Fibroblast of pulmonary artery (primary cell): ENCODE measurements at regions not wholly inside any gene's neighbourhood (a gene's known extent, or its start where the extent isn't known, plus 50 kb on each side); places are given as distances from the start of the nearest gene placed in this dataset.
"Not testable (repeated sequence)": the region's sequence is repeated elsewhere in the genome, so short reads cannot be mapped to it uniquely, and the experiment has no call there.

Source experiments
- DNase-seq: peaks from one replicate; pipeline ENCODE4 v3.0.0-alpha.2; 2010; ENCODE audit warnings: low read depth
- H3K4me3 ChIP-seq: replicated peaks from 2 replicates; pipeline ENCODE4 v1.5.1; 2011; ENCODE audit warnings: low read depth, mild to moderate bottlenecking, control low read depth, low read length, moderate library complexity
- TF ChIP-seq, protein P1 (sequence below): IDR thresholded peaks from 2 replicates; pipeline ENCODE4 v1.5.1; 2011; ENCODE audit warnings: mild to moderate bottlenecking, control low read depth, low read length, inconsistent platforms; ENCODE audit errors: missing control alignments

DNA sequence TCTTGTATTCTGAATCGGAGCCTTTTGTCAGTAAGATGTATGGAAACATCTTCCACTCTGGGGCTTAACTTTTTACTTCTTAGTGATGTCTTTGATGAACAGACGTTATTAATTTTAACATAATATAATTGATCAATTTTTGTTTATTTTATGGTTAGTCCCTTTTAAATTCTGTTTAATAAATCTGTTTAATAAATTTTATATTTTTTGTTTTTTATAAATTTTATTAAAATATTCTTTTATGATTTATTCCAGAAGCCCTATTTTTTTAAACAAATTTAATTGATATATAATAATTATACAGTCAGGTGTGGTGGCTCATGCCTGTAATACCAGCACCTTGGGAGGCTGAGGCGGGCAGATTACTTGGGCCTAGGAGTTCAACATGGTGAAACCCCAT, 235.1 kb downstream of the AEBP2 start:
- no peak overlapping the region for H3K4me3 ChIP-seq
- TF ChIP-seq, protein P1, sequence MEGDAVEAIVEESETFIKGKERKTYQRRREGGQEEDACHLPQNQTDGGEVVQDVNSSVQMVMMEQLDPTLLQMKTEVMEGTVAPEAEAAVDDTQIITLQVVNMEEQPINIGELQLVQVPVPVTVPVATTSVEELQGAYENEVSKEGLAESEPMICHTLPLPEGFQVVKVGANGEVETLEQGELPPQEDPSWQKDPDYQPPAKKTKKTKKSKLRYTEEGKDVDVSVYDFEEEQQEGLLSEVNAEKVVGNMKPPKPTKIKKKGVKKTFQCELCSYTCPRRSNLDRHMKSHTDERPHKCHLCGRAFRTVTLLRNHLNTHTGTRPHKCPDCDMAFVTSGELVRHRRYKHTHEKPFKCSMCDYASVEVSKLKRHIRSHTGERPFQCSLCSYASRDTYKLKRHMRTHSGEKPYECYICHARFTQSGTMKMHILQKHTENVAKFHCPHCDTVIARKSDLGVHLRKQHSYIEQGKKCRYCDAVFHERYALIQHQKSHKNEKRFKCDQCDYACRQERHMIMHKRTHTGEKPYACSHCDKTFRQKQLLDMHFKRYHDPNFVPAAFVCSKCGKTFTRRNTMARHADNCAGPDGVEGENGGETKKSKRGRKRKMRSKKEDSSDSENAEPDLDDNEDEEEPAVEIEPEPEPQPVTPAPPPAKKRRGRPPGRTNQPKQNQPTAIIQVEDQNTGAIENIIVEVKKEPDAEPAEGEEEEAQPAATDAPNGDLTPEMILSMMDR: no peak
- DNase-seq: no peak

DNA sequence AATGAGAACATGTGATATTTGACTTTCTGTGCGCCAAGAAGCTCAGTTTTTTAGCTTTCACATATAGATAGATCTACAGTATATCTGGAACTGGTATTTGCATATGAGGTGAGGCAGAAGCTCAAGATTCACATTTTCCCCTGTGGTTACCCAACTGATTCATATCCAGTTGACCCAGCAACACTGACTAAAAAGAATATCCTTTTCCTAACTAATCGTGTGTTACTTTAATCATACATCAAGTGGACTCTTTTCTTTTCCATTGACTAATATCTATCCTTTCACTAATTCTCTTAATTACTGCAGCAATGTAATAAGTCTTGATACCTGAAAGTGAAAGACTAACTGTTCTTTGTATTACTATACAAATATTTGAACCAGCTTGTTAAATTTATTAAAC, 236.1 kb downstream of the AEBP2 start:
- TF ChIP-seq, protein P1: no peak
- no peak overlapping the region for H3K4me3 ChIP-seq
- no peak for DNase-seq

DNA sequence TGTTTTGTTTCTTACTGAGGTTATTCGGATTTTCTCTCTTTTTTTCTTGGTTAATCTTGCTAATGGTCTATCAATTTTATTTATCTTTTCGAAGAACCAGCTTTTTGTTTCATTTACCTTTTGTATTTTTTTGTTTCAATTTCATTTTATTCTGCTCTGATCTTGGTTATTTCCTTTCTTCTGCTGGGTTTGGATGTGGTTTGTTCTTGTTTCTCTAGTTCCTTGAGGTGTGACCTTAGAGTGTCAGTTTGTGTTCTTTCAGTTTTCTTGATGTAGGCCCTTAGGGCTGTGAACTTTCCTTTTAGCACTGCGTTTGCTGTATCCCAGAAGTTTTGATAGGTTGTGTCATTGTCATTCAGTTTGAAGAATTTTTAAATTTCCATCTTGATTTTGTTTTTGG, 239.2 kb downstream of the AEBP2 start:
- H3K4me3 ChIP-seq, DNase-seq: not testable (repeated sequence)

DNA sequence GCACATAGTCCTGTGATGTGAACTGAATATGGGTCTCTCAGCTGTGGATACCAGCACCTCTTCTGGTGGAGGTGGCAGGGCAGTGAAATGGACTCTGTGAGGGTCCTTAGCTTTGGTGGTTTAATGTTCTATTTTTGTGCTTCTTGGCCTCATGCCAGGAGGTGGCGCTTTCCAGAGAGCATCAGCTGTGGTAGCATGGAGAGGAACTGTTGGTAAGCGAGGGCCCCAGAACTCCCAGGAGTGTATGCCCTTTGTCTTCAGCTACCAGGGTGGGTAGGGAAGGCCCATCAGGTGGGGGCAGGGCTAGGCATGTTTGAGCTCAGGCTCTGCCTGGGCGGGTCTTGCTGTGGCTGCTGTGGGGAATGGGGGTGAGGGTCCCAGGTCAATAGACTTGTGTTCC, 241.7 kb downstream of the AEBP2 start:
- TF ChIP-seq, protein P1: no peak
- no peak for DNase-seq
- no peak overlapping the region for H3K4me3 ChIP-seq

DNA sequence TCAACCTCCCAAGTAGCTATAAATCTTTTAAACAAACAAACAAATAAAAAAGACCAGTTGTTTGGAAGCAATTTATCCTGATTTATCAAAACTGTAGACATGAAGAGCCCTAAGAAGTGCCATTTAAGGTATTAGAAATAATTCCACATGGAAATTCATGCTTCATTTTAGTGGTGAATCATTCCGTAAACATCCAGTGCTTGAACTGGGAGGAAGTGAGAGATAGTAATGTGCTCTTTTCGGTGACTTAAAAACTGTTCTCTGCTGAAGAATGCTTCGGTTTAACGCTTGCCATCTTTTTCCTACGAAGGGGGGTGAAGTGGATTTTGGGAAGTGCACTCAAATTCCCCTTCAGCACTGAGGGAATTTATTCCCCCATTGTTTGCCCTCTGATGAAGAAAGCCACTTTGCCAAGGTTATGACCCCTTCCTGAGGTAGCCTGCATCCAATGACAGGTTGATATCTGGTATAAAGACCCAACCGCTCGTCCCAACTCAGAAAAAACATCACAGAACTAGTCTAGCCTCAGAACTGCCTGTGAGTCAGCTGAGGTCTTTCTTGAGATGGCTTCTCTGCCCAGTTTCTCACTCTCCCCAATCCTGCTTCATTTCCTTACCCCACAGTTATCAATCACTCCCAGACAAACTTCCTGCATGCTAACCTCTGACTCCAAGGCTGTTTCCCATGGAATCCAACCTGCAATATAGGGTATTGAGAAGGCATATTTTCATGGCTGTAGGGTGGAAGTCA, 244.1 kb downstream of the AEBP2 start:
- peak; percentile 80 for DNase-seq
- TF ChIP-seq, protein P1: no peak
- H3K4me3 ChIP-seq: peak overlapping the region; percentile 26

DNA sequence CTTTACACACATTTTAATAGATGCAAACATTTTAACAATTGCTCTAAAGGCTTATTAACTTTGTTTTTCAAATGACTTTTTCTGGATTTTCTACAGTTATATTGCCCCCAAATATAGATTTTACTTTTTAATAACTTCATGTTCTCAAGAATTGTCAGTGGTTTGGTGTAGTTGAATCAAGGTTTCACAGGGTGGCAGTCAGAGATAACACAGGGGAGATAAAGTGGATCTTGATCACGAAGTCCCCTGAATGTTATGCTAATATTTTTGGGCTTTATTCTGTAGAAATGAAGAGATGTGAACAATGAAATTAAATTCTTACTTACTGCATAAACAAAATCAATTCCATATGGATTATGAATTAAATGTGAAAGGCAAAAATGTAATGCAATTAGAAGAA, 248.1 kb downstream of the AEBP2 start:
- TF ChIP-seq, protein P1: no peak
- DNase-seq: no peak
- no peak overlapping the region for H3K4me3 ChIP-seq

DNA sequence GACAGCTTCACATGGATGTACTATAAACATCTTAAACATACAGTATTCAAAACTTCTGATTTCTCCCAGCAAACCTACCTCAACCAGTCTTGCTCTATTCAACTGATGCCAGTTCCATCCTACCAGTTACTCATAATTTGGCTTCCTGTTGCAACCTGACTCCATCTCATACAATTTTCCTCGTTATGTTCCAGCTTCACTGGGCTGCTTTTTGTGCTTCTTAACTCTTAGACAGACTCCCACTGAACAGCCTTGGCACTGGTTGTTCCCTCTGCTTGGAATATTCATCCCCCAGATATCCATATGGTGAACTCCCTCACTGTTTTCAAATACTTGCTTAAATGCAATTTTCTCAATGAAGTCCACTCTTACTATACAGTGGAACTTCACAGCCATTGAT, 249.2 kb downstream of the AEBP2 start:
- DNase-seq: peak; percentile 63
- H3K4me3 ChIP-seq: no peak overlapping the region
- TF ChIP-seq, protein P1: no peak
